ENCODE measurements at regions not wholly inside any gene's neighbourhood (a gene's known extent, or its start where the extent isn't known, plus 50 kb on each side); places are given as distances from the start of the nearest gene placed in this dataset.

DNA sequence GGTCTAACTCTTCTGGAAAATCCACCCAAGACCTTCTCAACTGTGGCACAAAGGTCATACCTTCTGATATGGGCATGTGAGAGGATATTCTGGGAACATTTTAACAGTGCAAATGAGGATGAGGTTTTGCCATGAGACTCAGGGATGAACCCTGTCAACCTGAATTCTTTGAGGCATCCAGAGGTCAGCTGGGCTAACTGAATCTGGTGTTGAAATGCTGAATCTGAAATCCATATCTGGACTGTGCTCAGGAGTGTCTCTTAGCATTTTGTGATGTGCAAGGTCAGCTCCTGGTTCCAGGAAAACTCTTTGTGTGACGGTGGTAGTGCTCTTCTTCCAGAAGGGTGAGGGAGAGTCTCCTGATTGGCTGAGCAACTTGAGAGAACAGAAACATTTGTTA is 276.0 kb upstream of the SALL1 start:
- no peak overlapping the region for H3K9ac ChIP-seq (replicated peaks; ENCODE audit: extremely low read depth, insufficient read depth, low read length)
- H3K4me2 ChIP-seq (ENCODE audit: insufficient read depth, low read length): no peak overlapping the region
- no peaks in the 10 kb centered on the region for H4K20me1 ChIP-seq (replicated peaks; ENCODE audit: control insufficient read depth, extremely low read depth, insufficient read depth, low read length)
- no peaks in the 10 kb centered on the region for H3K4me1 ChIP-seq (ENCODE audit: control insufficient read depth, extremely low read depth, insufficient read depth, low read length)
- no peaks in the 10 kb centered on the region for H3K9me3 ChIP-seq (replicated peaks; ENCODE audit: control insufficient read depth, insufficient read depth, low read length)
- no peak overlapping the region for H3K27ac ChIP-seq (ENCODE audit: insufficient read depth, low read depth, low read length)
- no peak overlapping the region for H2AFZ ChIP-seq (ENCODE audit: low read depth, low read length)
- H3K36me3 ChIP-seq (ENCODE audit: control insufficient read depth in 2 of 2, extremely low read depth in 1 of 2, insufficient read depth in 2 of 2, low read length in 2 of 2): no peaks in the 10 kb centered on the region
- no peaks in the 10 kb centered on the region for H3K79me2 ChIP-seq (ENCODE audit: control insufficient read depth, insufficient read depth, low read length)
- no peak for FAIRE-seq
- BruUV-seq (replicated peaks): no TSS peak
- intact Hi-C loops (cut with micrococcal nuclease): no loop called here
- TF ChIP-seq EZH2 (IDR thresholded peaks at IDR 0.05; ENCODE audit: borderline replicate concordance, low read depth, low read length, severe bottlenecking): no peak
- TF ChIP-seq, protein P1, sequence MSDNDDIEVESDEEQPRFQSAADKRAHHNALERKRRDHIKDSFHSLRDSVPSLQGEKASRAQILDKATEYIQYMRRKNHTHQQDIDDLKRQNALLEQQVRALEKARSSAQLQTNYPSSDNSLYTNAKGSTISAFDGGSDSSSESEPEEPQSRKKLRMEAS (IDR thresholded peaks at IDR 0.05; ENCODE audit: insufficient read depth, insufficient read length): no peak
- H3K4me3 ChIP-seq (replicated peaks in 1 of 3; ENCODE audit: insufficient read depth in 1 of 3, low read depth in 1 of 3, low read length in 3 of 3): no peak overlapping the region
- dilution Hi-C loops (cut with MboI; ENCODE audit: extremely low pct_ligation_motif_present, low sequenced_read_pairs): no loop called here
- H3K27me3 ChIP-seq (ENCODE audit: control insufficient read depth in 2 of 2, insufficient read depth in 2 of 2, low read length in 2 of 2): no peaks in the 10 kb centered on the region
- CTCF ChIA-PET: no interaction called here
- POLR2A ChIA-PET: no interaction called here
- DNase-seq (ENCODE audit: low read depth, low spot score): no peak
- H3K9me1 ChIP-seq (replicated peaks; ENCODE audit: control insufficient read depth, extremely low read depth, insufficient read depth, low read length): no peaks in the 10 kb centered on the region

GRCh38 chr16:51426276-51426675 is 275.2 kb upstream of the SALL1 start:
- dilution Hi-C loops (cut with MboI; ENCODE audit: extremely low pct_ligation_motif_present, low sequenced_read_pairs): no loop called here
- FAIRE-seq (no peak), DNase-seq (ENCODE audit: low read depth, low spot score) (no peak)
- H3K27me3 ChIP-seq (ENCODE audit: control insufficient read depth in 2 of 2, insufficient read depth in 2 of 2, low read length in 2 of 2): no peaks in the 10 kb centered on the region
- no TSS peak for BruUV-seq (replicated peaks)
- H3K9me3 ChIP-seq (replicated peaks; ENCODE audit: control insufficient read depth, insufficient read depth, low read length): no peaks in the 10 kb centered on the region
- no peaks in the 10 kb centered on the region for H3K79me2 ChIP-seq (ENCODE audit: control insufficient read depth, insufficient read depth, low read length)
- TF ChIP-seq POLR2A (IDR thresholded peaks at IDR 0.05; ENCODE audit: low read depth, low read length) (no peak), MYC (IDR thresholded peaks at IDR 0.05; ENCODE audit: low read depth, low read length) (no peak), JUN (IDR thresholded peaks at IDR 0.05; ENCODE audit: borderline replicate concordance, insufficient read depth, insufficient read length, low read depth) (no peak), EZH2 (IDR thresholded peaks at IDR 0.05; ENCODE audit: borderline replicate concordance, low read depth, low read length, severe bottlenecking) (no peak), POLR2AphosphoS5 (IDR thresholded peaks at IDR 0.05; ENCODE audit: insufficient read depth, low read depth, low read length) (no peak), GATA2 (IDR thresholded peaks at IDR 0.05; ENCODE audit: insufficient read depth, insufficient read length, low read depth, low read length) (no peak), CTCF (IDR thresholded peaks at IDR 0.05; ENCODE audit: extremely low read depth in 1 of 2, insufficient read depth in 1 of 2, low read depth in 1 of 2, low read length in 2 of 2) (no peak), FOS (IDR thresholded peaks at IDR 0.05; ENCODE audit: borderline replicate concordance, insufficient read depth, low read length) (no peak)
- TF ChIP-seq, protein P1 (IDR thresholded peaks at IDR 0.05; ENCODE audit: insufficient read depth, insufficient read length): no peak
- no peak overlapping the region for H3K9ac ChIP-seq (replicated peaks; ENCODE audit: extremely low read depth, insufficient read depth, low read length)
- no peaks in the 10 kb centered on the region for H4K20me1 ChIP-seq (replicated peaks; ENCODE audit: control insufficient read depth, extremely low read depth, insufficient read depth, low read length)
- ChIA-PET POLR2A (no interaction called here), CTCF (no interaction called here)
- no peak overlapping the region for H3K4me3 ChIP-seq (replicated peaks in 1 of 3; ENCODE audit: insufficient read depth in 1 of 3, low read depth in 1 of 3, low read length in 3 of 3)
- H3K4me1 ChIP-seq (ENCODE audit: control insufficient read depth, extremely low read depth, insufficient read depth, low read length): no peaks in the 10 kb centered on the region
- H2AFZ ChIP-seq (ENCODE audit: low read depth, low read length): no peak overlapping the region
- intact Hi-C loops (cut with micrococcal nuclease): no loop called here
- H3K9me1 ChIP-seq (replicated peaks; ENCODE audit: control insufficient read depth, extremely low read depth, insufficient read depth, low read length): no peaks in the 10 kb centered on the region
- no peak overlapping the region for H3K27ac ChIP-seq (ENCODE audit: insufficient read depth, low read depth, low read length)
- no peaks in the 10 kb centered on the region for H3K36me3 ChIP-seq (ENCODE audit: control insufficient read depth in 2 of 2, extremely low read depth in 1 of 2, insufficient read depth in 2 of 2, low read length in 2 of 2)
- no peak overlapping the region for H3K4me2 ChIP-seq (ENCODE audit: insufficient read depth, low read length)

Data from endothelial cell of umbilical vein (primary cell).